ENCODE measurements at regions not wholly inside any gene's neighbourhood (a gene's known extent, or its start where the extent isn't known, plus 50 kb on each side); places are given as distances from the start of the nearest gene placed in this dataset.

GRCh38 chr1:43065616-43066399 is 106.3 kb downstream of the EBNA1BP2 start:
- no peak for DNase-seq (ENCODE audit: low read depth in 2 of 2)

- no peak for DNase-seq (ENCODE audit: low read depth in 2 of 2)
Measured at GRCh38 chr1:43065191-43065590, 106.5 kb upstream of the SLC2A1 start.

DNA sequence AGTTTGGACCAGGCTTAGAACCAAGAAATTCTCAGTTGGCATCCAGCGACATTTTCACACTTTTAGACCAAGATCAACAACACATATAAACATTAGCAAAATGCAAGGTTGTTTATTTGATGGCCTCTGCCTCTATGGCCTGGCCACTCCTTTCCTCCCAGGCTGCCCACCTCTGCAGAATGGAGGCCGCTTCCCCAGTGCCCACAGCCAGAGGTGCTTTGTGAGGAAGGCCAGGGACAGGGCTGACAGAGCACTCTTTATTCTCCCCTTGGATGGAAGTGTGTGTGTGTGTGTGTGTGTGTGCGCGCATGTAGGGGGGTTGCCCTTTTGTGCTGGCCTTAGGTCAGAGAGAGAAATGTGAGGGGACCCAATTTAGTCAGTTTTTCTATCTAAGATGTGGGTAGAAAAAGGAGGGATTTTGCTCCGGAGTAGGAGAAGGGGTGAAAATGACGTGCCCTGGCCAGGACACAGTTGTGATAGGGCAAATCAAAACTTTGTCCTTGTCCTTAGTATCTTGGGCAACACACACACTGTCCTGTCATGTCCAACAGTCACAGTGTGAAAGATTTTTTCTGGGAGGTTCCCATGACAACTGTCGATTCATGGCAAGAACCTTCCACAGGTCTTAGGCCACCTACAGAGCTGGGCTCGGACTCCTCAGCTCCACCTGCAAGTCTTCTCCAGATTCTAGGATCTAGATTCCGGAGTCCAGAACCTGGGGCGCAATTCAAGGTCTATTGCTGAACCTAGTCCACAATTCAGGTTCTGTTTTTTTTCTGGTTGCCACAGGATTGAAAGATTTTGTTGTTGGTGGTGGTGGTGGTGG is 104.9 kb upstream of the SLC2A1 start:
- no peak for DNase-seq (ENCODE audit: low read depth in 2 of 2)

DNA sequence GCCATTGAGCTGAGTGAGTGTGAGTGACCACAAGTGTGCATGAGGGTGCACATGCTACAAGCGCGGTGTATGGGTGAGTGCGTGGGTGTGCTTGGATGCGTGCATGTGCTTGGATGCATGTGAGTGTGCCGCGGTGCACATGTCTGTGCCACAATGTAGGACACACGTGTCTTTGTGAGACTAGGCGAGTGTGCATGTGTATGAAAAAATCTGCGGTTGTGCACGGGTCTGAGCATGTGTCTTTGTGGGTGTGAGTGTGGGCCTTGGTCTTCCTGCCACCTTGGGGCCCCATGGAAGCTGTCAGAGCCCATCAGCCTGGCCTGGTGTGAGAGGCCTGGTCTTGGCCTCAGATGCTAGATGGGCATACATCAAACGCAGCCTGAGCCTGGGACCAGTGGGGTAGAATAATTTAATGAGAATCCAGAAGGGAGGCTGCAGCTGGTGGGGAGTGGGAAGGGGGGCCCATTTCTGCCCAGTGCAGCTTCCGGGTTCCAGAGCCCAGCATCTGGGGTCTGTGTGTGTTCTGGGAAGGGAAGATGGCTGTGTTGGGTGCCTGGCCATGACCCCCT is 103.9 kb upstream of the SLC2A1 start:
- no peak for DNase-seq (ENCODE audit: low read depth in 2 of 2)

GRCh38 chr1:43061757-43062156 is 103.1 kb upstream of the SLC2A1 start:
- no peak for DNase-seq (ENCODE audit: low read depth in 2 of 2)

- DNase-seq (ENCODE audit: low read depth in 2 of 2), result no peak
Measured at GRCh38 chr1:43059640-43060574, 101.2 kb upstream of the SLC2A1 start.

- DNase-seq (ENCODE audit: low read depth in 2 of 2), result peak; percentile 16 to 35
Measured at GRCh38 chr1:43058545-43059360, 100.1 kb upstream of the SLC2A1 start.

- DNase-seq (ENCODE audit: low read depth in 2 of 2), result no peak
Measured at GRCh38 chr1:43058056-43058455, 99.4 kb upstream of the SLC2A1 start.

GRCh38 chr1:43057567-43057966 is 98.9 kb upstream of the SLC2A1 start:
- no peak for DNase-seq (ENCODE audit: low read depth in 2 of 2)

GRCh38 chr1:43056981-43057391 is 98.3 kb upstream of the SLC2A1 start:
- DNase-seq (ENCODE audit: low read depth in 2 of 2), result no peak

GRCh38 chr1:43056460-43056859 is 97.8 kb upstream of the SLC2A1 start:
- no peak for DNase-seq (ENCODE audit: low read depth in 2 of 2)

GRCh38 chr1:43054961-43055360 is 96.3 kb upstream of the SLC2A1 start:
- DNase-seq (ENCODE audit: low read depth in 2 of 2), result no peak

DNA sequence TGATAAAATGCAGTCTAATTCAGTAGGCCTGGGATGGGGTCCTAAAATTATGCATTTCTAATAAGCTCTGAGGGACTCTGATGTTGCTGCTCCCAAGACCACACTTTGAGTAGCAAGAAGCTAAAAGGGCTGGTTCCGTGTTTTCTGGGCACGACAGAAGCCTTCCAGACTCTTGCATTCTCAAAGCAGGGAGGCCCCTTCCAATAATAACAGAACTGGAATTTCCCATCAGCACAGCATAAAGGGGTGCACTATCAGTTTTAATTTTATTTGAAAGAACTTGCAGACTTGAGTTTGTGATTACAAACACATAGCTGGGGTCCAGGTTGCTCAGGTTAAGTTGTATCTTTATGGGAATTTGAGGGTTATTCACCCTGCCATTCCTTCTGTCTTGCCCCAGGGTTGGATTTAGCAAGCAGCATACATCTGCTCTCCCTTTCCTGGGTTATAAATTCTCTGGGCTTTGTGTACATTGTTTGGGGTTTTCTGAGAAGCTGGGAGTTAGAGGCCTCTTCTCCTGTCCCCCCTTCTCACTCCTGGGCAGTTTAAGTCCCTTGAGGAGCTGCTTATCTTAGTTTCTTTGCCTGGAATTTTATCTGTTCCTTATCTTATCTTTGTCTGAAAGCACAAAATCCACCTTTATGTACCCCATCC is 94.2 kb upstream of the SLC2A1 start:
- DNase-seq (ENCODE audit: low read depth in 2 of 2), result no peak

- DNase-seq (ENCODE audit: low read depth in 2 of 2), result no peak
Measured at GRCh38 chr1:43052322-43052721, 93.7 kb upstream of the SLC2A1 start.

DNA sequence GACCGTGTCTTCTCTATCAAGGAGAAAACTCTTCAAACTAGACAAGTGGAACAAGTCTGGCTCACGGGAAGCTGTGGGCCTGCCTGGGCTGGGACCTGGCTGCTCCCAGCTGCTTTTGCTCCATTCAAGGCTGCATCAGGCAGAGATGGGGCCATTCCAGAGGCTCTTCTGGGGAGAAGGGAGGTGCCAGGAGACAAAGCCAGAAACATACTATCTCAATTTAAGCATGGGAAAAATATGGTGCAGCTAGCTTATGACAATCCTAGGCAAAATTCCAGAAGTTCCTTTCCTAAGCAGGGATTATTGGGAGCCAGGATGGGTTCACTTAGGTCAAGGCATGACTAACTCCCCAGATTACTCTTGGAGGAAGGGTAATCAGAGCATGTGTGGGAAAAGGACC is 90.8 kb upstream of the SLC2A1 start:
- no peak for DNase-seq (ENCODE audit: low read depth in 2 of 2)

DNA sequence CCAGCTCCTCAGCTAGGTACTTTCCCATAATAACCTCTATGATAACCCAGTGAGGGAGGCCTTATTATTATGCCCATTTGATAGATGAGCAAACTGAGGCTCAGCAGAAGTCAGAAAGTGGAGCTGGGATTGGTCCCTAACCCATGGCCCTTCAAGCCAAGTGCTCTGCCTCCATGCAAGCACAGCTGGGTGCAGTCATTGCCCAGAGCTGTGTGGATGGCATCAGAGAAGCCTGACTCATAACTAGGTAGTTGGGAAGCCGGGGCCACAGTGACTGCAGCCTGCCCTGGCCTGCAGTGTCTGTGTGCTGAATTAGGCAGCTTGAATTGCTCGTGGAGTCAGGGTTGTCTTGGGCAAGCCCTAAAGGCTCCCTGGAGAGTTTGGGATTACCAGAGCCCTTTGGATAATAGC is 89.9 kb upstream of the SLC2A1 start:
- no peak for DNase-seq (ENCODE audit: low read depth in 2 of 2)

- no peak for DNase-seq (ENCODE audit: low read depth in 2 of 2)
Measured at GRCh38 chr1:43047135-43047534, 88.5 kb upstream of the SLC2A1 start.

- DNase-seq (ENCODE audit: low read depth in 2 of 2), result no peak
Measured at GRCh38 chr1:43044572-43045361, 86.1 kb upstream of the SLC2A1 start.

- DNase-seq (ENCODE audit: low read depth in 2 of 2), result no peak
Measured at GRCh38 chr1:43043695-43044094, 85.0 kb upstream of the SLC2A1 start.

All from stimulated activated CD4-positive, alpha-beta T cell treated with anti-CD3 and anti-CD28 coated beads, Interleukin-15, amount 100 ng/mL, for 48 hours (primary cell).